ENCODE measurements at regions not wholly inside any gene's neighbourhood (a gene's known extent, or its start where the extent isn't known, plus 50 kb on each side); places are given as distances from the start of the nearest gene placed in this dataset.
"Not testable (repeated sequence)": the region's sequence is repeated elsewhere in the genome, so short reads cannot be mapped to it uniquely, and the experiment has no call there.

- DNase-seq: no peak
Measured at GRCh38 chr7:34406848-34407530, 251.0 kb upstream of the NPSR1 start.

DNA sequence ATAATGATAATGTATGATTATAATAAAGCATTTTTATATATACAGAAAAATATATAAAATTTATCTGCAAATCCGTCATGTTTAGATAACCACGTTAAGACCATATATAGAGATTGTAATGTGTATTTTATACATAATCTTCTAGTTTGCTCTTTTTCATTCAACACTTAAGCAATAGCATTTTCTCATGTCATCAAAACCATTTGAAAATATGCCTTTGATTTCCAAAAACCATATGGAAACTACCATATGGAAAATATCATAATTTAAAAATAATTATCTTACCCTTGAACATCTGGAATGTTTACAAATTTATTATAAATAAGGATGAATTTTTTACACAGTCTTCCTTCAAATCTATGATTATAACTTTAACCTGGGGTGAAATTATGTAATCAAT, 250.4 kb upstream of the NPSR1 start:
- no peak for DNase-seq

- DNase-seq: no peak
Measured at GRCh38 chr7:34417781-34418180, 240.2 kb upstream of the NPSR1 start.

DNA sequence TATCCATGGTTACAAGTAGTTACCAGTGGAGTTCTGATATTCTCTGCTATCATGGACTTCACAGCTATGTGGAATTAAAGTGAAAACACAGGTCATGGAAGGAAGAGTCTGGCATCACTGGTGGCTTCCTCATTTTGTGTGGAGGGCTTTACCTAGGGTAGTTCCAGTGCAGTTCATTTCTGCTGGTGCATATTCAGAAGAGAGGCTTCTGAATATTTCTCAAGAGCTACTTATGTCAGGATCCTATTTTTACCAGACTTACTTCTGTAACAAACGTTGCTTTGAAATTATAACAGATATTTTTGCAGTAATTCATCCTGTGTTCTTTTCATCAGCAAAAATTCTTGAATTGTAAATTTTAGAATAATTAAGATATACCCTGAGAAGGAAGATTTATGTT, 236.5 kb upstream of the NPSR1 start:
- no peak for DNase-seq

DNA sequence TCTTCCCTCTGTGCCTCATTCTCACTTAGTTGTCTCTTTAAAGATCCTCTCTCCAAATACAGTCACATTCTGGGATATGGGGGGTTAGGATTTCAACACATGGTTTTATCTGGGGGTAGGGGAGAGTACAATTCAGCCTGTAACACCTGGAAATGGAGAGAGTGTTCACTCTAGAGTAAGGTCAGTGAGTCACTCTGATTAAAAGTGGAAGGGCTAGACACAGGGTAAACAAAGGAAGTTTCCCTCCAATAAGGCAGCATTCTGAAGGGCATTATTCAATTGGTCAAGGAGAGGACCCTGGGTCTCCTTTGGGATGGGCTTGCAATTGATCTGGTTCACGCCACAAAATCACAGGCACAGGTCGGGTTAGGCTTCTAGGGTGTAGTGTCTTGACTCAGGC, 232.8 kb upstream of the NPSR1 start:
- no peak for DNase-seq

DNA sequence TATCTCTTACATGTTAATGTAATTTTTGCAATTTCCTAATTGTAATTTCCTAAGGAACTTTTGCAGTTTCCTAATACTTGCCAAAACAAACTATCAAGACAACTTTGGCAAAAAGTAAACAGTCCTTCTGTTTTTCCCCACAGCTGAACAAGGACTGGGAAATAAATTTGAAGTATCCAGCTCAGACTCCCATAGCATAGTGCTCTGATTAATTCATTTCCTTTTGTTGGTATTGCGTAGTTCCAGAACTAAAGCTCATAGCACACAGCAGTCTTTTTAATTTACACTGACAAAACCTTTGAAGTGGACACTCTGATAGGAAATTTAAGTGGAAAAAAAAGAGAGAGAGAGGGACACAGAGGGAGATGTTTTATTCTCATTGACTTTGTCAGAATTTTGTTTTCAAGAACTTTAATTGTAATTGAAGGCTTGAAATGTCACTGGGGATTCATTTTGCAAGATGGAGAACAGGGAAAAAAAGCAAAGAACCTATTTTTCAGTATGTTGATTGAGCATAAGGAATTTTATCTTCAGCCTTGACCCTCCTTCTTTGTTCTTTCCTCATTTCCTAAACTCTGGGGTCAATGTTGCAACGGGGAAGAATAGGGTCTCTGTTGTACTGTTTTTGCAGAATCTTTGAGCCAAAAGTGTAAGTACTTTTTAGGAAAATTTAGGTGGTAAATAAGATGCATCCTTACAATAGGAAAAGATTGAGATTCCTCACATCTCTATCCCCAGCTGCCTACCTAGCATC, 232.2 kb upstream of the NPSR1 start:
- DNase-seq: no peak

DNA sequence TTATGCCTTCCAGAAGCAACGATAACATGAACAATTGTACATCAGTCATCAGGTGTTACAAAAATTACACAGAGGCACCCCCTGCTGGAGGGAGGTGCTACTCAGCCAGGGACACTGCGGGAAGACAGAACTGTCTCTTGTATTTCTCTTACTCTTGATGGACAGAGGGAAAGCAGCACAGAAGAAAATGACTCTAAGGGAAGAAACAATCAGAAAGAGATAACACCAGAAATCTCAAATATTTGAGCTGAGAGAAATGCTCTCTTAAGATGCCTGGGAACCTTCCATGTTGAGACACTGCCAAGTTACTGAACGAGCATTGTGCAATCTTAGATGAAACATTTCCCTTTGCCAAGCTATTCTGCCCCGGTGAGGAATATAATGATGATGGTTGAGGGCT, 227.6 kb upstream of the NPSR1 start:
- peak; percentile 4 for DNase-seq

DNA sequence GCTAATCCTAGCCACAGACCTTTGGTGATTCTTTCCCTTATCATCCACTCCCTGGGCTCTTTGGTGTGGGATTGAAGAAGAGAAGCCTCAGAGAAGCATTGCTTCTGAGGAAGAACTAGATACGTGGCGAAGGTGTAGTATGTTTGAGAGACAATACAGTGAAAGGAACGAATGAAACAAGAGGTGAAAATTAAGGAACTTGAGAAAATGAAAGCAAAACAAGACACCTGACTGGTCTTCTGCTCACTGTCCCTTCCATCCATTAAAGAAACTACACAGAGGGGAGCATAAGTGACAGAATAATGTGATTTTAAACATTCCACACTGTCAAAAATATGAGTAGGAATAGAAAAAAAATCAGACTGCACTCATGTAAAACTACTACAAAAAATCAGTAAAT, 219.6 kb upstream of the NPSR1 start:
- DNase-seq: no peak

DNA sequence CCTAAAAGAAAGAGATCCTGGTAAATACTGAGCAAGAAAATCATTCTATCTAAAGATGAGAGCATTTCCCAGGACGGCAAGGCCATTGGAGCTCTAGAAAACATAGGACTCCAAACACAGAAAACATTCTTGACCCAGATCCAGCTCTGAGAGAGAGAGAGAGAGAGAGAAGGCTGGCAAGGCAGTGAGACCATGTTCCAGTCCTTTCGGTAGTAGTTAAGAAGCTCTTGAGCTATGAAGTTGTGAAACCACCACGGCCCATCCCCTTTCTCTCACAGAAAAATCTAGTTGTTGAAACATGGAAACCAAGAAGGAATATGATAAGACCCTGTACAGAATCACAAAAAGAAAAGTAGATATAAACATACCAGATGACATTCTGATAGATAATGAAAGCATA, 212.4 kb upstream of the NPSR1 start:
- DNase-seq: no peak

GRCh38 chr7:34448531-34448930, 209.5 kb upstream of the NPSR1 start:
- not testable (repeated sequence) for DNase-seq

DNA sequence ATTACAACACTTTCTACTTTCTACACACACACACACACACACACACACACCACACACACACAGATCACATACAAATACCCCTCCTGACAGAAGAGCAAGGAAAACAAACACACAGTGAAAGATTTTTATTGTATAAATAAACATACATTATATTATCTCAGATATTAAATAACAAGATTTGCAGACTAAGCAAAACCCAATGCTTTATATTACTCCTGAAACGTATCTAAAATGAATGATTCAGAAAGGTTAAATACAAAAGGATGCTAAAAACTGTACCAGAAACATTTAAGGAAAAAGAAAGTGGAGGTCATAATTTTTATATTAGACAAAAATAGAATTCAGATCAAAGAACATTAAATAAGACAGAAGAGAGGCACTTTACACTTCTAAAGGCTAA, 208.3 kb upstream of the NPSR1 start:
- DNase-seq: no peak

GRCh38 chr7:34451183-34451582, 206.8 kb upstream of the NPSR1 start:
- DNase-seq: no peak

DNA sequence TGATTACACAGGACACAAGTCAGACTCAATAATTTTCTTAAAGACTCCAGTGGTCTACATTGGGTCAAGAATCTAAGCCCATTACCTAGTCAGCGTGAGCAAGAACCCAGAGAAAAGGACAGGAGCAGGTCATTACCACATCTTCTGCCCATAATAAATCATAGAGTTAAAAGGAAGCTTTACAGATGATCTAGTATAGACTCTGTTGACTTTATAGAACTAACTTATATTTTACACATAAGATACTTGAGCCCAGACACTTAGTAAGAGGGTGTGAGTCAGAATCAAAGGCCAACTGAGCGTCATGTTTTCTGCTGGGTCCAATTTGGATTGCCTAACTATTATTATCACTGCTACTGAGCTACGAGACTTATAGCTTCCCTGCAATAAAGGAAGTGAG, 206.1 kb upstream of the NPSR1 start:
- DNase-seq: no peak

DNA sequence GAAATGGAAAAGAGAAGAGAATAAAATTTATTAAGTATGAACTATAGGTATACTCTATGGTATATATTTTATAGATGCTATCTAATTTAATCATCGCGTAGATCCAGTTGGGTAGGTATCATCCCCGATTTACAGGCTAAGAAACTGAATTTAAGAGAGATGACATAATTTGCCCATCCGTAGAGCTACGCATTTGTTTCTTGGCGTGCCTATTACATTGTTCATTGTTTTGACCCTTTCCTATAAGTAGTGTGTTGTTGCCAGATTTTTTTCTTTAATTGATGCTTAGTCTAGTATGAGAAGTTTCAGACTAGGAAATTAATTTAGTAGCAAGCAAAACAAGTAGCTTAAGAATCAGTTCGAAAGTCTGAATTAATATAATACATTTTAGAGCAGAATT, 205.7 kb upstream of the NPSR1 start:
- no peak for DNase-seq

DNA sequence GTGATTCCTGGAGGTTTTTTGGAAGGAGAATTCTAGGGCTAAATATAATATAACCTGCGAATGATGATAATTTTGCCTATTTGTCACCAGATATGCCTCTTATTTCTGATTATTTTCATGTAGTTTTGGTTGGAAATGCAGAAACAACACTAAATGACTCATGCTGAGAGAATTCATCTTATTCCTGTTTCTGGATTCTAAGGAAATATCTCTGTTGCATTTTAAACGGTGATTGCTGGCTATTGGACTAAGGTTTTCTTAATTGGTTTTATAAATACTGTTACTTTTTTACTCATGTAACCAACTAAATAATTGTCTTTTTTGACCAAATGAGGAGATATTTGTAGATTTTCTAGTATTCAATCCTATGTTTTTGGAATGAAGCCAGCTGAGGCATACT, 204.9 kb upstream of the NPSR1 start:
- no peak for DNase-seq

GRCh38 chr7:34454381-34454780, 203.6 kb upstream of the NPSR1 start:
- DNase-seq: no peak

DNA sequence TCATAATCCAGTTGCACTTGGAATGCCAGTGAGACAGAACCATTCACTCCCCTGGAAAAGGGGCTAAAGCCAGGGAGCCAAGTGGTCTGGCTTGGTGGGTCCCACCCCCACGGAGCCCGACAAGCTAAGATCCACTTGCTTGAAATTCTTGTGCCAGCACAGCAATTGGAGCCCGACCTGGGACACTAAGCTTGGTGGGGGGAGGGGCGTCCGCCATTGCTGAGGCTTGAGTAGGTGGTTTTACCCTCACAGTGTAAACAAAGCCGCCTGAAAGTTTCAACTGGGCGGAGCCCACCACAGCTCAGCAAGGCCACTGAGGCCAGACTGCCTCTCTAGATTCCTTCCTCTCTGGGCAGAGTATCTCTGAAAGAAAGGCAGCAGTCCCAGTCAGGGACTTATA, 200.7 kb upstream of the NPSR1 start:
- no peak for DNase-seq

GRCh38 chr7:34463830-34464229, 194.2 kb upstream of the NPSR1 start:
- no peak for DNase-seq

DNA sequence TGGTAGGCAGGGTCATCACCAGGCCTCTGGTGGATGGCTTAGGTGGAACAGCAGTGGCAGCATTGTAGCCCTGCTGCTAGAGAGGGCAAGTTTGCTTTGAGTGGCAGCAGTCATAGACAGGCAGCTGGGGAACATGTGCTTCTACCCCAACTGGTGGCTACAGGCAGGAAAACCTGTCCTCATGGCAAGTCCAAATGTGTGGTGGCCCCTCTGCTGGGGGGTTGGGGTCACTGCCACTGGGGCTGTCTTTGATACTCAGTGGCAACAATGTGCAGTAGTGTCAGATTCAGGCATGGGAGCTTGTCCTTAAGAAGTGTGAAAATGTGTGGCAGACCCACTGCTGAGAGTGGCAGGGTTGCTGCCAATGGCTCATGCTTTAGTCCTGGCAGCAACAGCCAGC, 186.2 kb upstream of the NPSR1 start:
- no peak for DNase-seq

GRCh38 chr7:34486371-34486770, 171.6 kb upstream of the NPSR1 start:
- DNase-seq: no peak

GRCh38 chr7:34487391-34488115, 170.5 kb upstream of the NPSR1 start:
- DNase-seq: no peak

- no peak for DNase-seq
Measured at GRCh38 chr7:34488766-34489165, 169.3 kb upstream of the NPSR1 start.

GRCh38 chr7:34491899-34492298, 166.1 kb upstream of the NPSR1 start:
- DNase-seq: no peak

- DNase-seq: no peak
Measured at GRCh38 chr7:34493752-34494151, 164.3 kb upstream of the NPSR1 start.
